K562 (cell line): ENCODE measurements at regions not wholly inside any gene's neighbourhood (a gene's known extent, or its start where the extent isn't known, plus 50 kb on each side); places are given as distances from the start of the nearest gene placed in this dataset.

Experiments
- ATAC-seq: fragments of 200-7000 bp; cut with Tn5 transposase; 3 replicates; pipeline ENCODE4 v1.9.1; 2020; ENCODE audit warnings: moderate library complexity
- BruUV-seq: library from RNA; stranded (reverse); fragments of 400-500 nt; replicated peaks from 2 replicates; lab custom pipeline; 2021; lab: Mats Ljungman, UMichigan
- CTCF ChIA-PET: fragments of 300-600 bp; formaldehyde crosslinking; extraction: SDS; loops from one replicate; lab custom pipeline; 2021; ENCODE audit warnings: low intra/inter-chr PET ratio; lab: Yijun Ruan, JAX
- POLR2A ChIA-PET: fragments of 300-600, 350-650 bp; sonication (Branson Sonifier 250); formaldehyde crosslinking; extraction: SDS; loops from one replicate; lab custom pipeline; 2021; ENCODE audit warnings: antibody characterized with exemption, inconsistent platforms; lab: Yijun Ruan, JAX
- DNase-seq, 4 experiments: peaks; one replicate each; pipeline versions ENCODE4 v3.0.0 to v3.0.0-alpha.2; 2011 to 2018; ENCODE audit warnings: low spot score in 3 of 4, mixed read lengths in 3 of 4; ENCODE audit errors: extremely low read depth in 1 of 4
- FAIRE-seq: peaks from 2 replicates; lab custom pipeline; 2011; peaks lifted over from hg19 to GRCh38; lab: Jason Lieb, UNC
- H2AFZ ChIP-seq: 2 replicates; pipeline ENCODE4 v1.6.0; 2011; ENCODE audit warnings: low read depth, low read length, control low read depth, inconsistent platforms
- H3K27ac ChIP-seq: fragments of 200-600 bp; 3 replicates; pipeline ENCODE4 v1.8.0; 2011; ENCODE audit warnings: low read depth, mild to moderate bottlenecking, control low read depth, inconsistent platforms, low read length, moderate library complexity, mixed read lengths; ENCODE audit errors: extremely low read depth
- H3K27me3 ChIP-seq, 2 experiments: fragments of 300-600 bp in 1 of 2; 2 replicates in 1 of 2; 3 replicates in 1 of 2; pipeline versions ENCODE4 v1.6.0 to v1.8.0; 2011; ENCODE audit warnings: inconsistent platforms in 2 of 2, low read length in 2 of 2, mild to moderate bottlenecking in 1 of 2, mixed read lengths in 1 of 2, moderate library complexity in 1 of 2; ENCODE audit not compliant: control insufficient read depth in 2 of 2, insufficient read depth in 2 of 2
- H3K36me3 ChIP-seq: fragments of 300-600 bp; 3 replicates; pipeline ENCODE4 v1.8.0; 2011; ENCODE audit warnings: mild to moderate bottlenecking, low read length, inconsistent platforms; ENCODE audit not compliant: control insufficient read depth, insufficient read depth
- H3K4me1 ChIP-seq, 2 experiments: fragments of 200-600 bp in 1 of 2; replicated peaks in 1 of 2; 2 replicates in 1 of 2; 3 replicates in 1 of 2; pipeline versions ENCODE4 v1.5.1 to v1.8.0; 2011; ENCODE audit warnings: inconsistent platforms in 2 of 2, low read length in 2 of 2, mild to moderate bottlenecking in 1 of 2, mixed read lengths in 1 of 2, moderate library complexity in 1 of 2; ENCODE audit not compliant: control insufficient read depth in 2 of 2, insufficient read depth in 2 of 2
- H3K4me2 ChIP-seq: 2 replicates; pipeline ENCODE4 v1.6.1; 2011; ENCODE audit warnings: low read length, control low read depth, inconsistent platforms, mixed read lengths; ENCODE audit not compliant: insufficient read depth
- H3K4me3 ChIP-seq: fragments of 200-600 bp; sonication (generic), shearing (Covaris generic); 2 replicates; pipeline ENCODE4 v1.5.1; 2016; ENCODE audit warnings: control low read depth, inconsistent platforms
- H3K79me2 ChIP-seq: fragments of 200-600 bp; 3 replicates; pipeline ENCODE4 v1.8.0; 2011; ENCODE audit warnings: low read length, inconsistent platforms; ENCODE audit not compliant: control insufficient read depth, insufficient read depth
- H3K9ac ChIP-seq, 2 experiments: 2 replicates each; pipeline versions ENCODE4 v1.6.0 to v1.6.1; 2011; ENCODE audit warnings: low read depth in 2 of 2, low read length in 2 of 2, control low read depth in 1 of 2, inconsistent platforms in 1 of 2, mild to moderate bottlenecking in 1 of 2, mixed read lengths in 1 of 2; ENCODE audit not compliant: insufficient read depth in 1 of 2
- H3K9me1 ChIP-seq: one replicate; pipeline ENCODE4 v1.6.0; 2011; ENCODE audit warnings: inconsistent platforms, mild to moderate bottlenecking, low read length, moderate library complexity; ENCODE audit not compliant: control insufficient read depth, insufficient read depth
- H3K9me3 ChIP-seq: replicated peaks from 2 replicates; pipeline ENCODE4 v1.5.1; 2011; ENCODE audit warnings: low read depth, low read length, inconsistent platforms; ENCODE audit not compliant: control insufficient read depth, insufficient read depth
- H4K20me1 ChIP-seq: replicated peaks from 2 replicates; pipeline ENCODE4 v1.6.1; 2011; ENCODE audit warnings: low read length, inconsistent platforms, mixed read lengths; ENCODE audit not compliant: control insufficient read depth, insufficient read depth
- CBFA2T2 ChIP-seq: fragments of 450-650 bp; conservative IDR thresholded peaks from 2 replicates; pipeline ENCODE4 v1.6.1; 2017; ENCODE audit warnings: mild to moderate bottlenecking
- ETV5 ChIP-seq: sonication (generic); formaldehyde crosslinking; IDR thresholded peaks from 2 replicates; pipeline ENCODE4 v1.4.0; 2020; ENCODE audit warnings: low read depth, mild to moderate bottlenecking, missing genetic modification reagents
- HCFC1 ChIP-seq: IDR thresholded peaks from 2 replicates; pipeline ENCODE4 v1.6.1; 2012; ENCODE audit warnings: low read depth, low read length, improper control_type of control experiment
- L3MBTL2 ChIP-seq: fragments of 450-650 bp; IDR thresholded peaks from 2 replicates; pipeline ENCODE4 v1.6.1; 2016; ENCODE audit warnings: mild to moderate bottlenecking, moderate library complexity
- PTTG1 ChIP-seq: fragments of 450-650 bp; IDR thresholded peaks from 2 replicates; pipeline ENCODE4 v1.6.1; 2016; ENCODE audit warnings: low read depth, mild to moderate bottlenecking, missing genetic modification characterization, missing compliant biosample characterization
- RBM17 ChIP-seq: fragments of 200-400 bp; formaldehyde crosslinking; IDR thresholded peaks from 2 replicates; pipeline ENCODE4 v1.6.1; 2017; ENCODE audit warnings: low read depth, mild to moderate bottlenecking, low read length, borderline replicate concordance
- SAFB2 ChIP-seq: fragments of 200-400 bp; formaldehyde crosslinking; IDR thresholded peaks from 2 replicates; pipeline ENCODE4 v1.6.1; 2018; ENCODE audit warnings: borderline replicate concordance, low read length, low read depth, moderate library complexity; ENCODE audit not compliant: severe bottlenecking
- TOE1 ChIP-seq, 2 experiments: fragments of 450-650 bp in 1 of 2; sonication (generic) in 1 of 2; formaldehyde crosslinking in 1 of 2; IDR thresholded peaks; 2 replicates each; pipeline versions ENCODE4 v1.7.1 to v1.8.0; 2016 to 2022; ENCODE audit warnings: borderline replicate concordance in 2 of 2, mild to moderate bottlenecking in 2 of 2, antibody characterized with exemption in 1 of 2, inconsistent platforms in 1 of 2, low read depth in 1 of 2, missing genetic modification reagents in 1 of 2, moderate library complexity in 1 of 2
- XRCC4 ChIP-seq: IDR thresholded peaks from one replicate; pipeline ENCODE4 v1.6.1; 2011; ENCODE audit not compliant: insufficient read depth, insufficient read length; ENCODE audit errors: extremely low read depth
- ZKSCAN3 ChIP-seq: fragments of 250-450 bp; sonication (Bioruptor Pico); IDR thresholded peaks from 2 replicates; pipeline ENCODE4 v1.4.0; 2020
- ZNF384 ChIP-seq: IDR thresholded peaks from 2 replicates; pipeline ENCODE4 v1.6.1; 2012; ENCODE audit warnings: low read depth, low read length, improper control_type of control experiment
- WGBS: fragments of 100-300 bp; shearing (Covaris generic); methylation state at CpG from one replicate; pipeline ENCODE4 v1.1.6; 2016; ENCODE audit warnings: low coverage, mixed read lengths; ENCODE audit not compliant: insufficient coverage; ENCODE audit errors: missing lambda C conversion rate; 5-methylcytosine and 5-hydroxymethylcytosine counted together
- in situ Hi-C: fragments of 300-500 bp; cut with MboI; formaldehyde crosslinking; loops from 4 replicates; pipeline ENCODE4 v1.15.0; 2018; ENCODE audit warnings: inconsistent platforms, mixed read lengths
- intact Hi-C: fragments of 100-400 bp; cut with micrococcal nuclease; formaldehyde crosslinking; loops from 2 replicates; pipeline ENCODE4 v1.14.2; 2022
- TF ChIP-seq, protein P1 (sequence below): fragments of 450-650 bp; IDR thresholded peaks from 2 replicates; pipeline ENCODE4 v1.6.1; 2016; ENCODE audit warnings: mild to moderate bottlenecking, moderate library complexity

DNA sequence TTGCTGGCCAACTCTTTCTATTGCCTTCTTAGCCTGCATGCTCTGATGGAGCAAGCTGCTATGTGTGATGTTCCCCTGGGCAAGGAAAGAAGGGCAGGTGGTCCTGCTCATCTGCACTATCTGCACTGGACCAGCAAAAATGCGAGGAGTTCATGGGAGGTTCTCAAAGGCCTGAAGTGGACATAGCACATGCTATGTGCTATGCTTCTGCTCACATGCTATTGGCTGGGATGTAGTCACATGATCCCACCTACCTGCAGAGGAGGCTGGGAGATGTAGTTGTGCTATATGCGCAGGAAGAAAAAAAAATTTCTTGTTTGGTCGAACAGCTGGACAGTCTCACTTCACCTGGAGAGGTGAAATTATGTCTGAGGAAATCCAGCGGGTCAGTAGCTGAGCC, 587.7 kb downstream of the MATN1 start:
- in situ Hi-C loops = no loop called here
- intact Hi-C loops = no loop called here
- Histone ChIP-seq H3K36me3 (no peaks in the 10 kb centered on the region), H2AFZ (no peak overlapping the region), H3K9ac (no peak overlapping the region), H3K9me1 (no peaks in the 10 kb centered on the region), H3K9me3 (peaks cover 6% of the 10 kb centered on the region; the same call in 1 of the 2 replicates), H4K20me1 (no peaks in the 10 kb centered on the region), H3K4me1 (peaks cover 10 to 13% of the 10 kb centered on the region in 2 experiments; a peak in 3 of 5 replicates), H3K27me3 (peaks cover 4 to 28% of the 10 kb centered on the region in 2 experiments; a peak in 4 of 5 replicates), H3K79me2 (no peaks in the 10 kb centered on the region), H3K4me2 (no peak overlapping the region), H3K4me3 (no peak overlapping the region), H3K27ac (no peak overlapping the region)
- ChIA-PET CTCF (no interaction called here), POLR2A (interaction anchor here (0.6 to 1.5 kb wide), 2 partner anchors 15 to 21 kb away, joined by 3 read pairs; no protein-coding TSS in a partner anchor)
- peak; percentile 78 for ATAC-seq
- DNase-seq = peak; percentile 23 to 65 (median 44)
- BruUV-seq = no TSS peak
- 21% methylated on average over 4 of the region's 4 CpGs for whole genome bisulfite sequencing
- peak; percentile 80 for FAIRE-seq
- peak; percentile 84 for TF ChIP-seq HCFC1
- TF ChIP-seq SAFB2 = no peak
- TF ChIP-seq TOE1 (IDR thresholded peaks at IDR 0.05; ENCODE audit: borderline replicate concordance) = peak; percentile 92
- no peak for TF ChIP-seq TOE1 (CRISPR knock-in tag; IDR thresholded peaks at IDR 0.05; ENCODE audit: borderline replicate concordance, low read depth)
- peak; percentile 78 for TF ChIP-seq ZNF384
- no peak for TF ChIP-seq XRCC4
- TF ChIP-seq L3MBTL2 = peak; percentile 96
- TF ChIP-seq, protein P1, sequence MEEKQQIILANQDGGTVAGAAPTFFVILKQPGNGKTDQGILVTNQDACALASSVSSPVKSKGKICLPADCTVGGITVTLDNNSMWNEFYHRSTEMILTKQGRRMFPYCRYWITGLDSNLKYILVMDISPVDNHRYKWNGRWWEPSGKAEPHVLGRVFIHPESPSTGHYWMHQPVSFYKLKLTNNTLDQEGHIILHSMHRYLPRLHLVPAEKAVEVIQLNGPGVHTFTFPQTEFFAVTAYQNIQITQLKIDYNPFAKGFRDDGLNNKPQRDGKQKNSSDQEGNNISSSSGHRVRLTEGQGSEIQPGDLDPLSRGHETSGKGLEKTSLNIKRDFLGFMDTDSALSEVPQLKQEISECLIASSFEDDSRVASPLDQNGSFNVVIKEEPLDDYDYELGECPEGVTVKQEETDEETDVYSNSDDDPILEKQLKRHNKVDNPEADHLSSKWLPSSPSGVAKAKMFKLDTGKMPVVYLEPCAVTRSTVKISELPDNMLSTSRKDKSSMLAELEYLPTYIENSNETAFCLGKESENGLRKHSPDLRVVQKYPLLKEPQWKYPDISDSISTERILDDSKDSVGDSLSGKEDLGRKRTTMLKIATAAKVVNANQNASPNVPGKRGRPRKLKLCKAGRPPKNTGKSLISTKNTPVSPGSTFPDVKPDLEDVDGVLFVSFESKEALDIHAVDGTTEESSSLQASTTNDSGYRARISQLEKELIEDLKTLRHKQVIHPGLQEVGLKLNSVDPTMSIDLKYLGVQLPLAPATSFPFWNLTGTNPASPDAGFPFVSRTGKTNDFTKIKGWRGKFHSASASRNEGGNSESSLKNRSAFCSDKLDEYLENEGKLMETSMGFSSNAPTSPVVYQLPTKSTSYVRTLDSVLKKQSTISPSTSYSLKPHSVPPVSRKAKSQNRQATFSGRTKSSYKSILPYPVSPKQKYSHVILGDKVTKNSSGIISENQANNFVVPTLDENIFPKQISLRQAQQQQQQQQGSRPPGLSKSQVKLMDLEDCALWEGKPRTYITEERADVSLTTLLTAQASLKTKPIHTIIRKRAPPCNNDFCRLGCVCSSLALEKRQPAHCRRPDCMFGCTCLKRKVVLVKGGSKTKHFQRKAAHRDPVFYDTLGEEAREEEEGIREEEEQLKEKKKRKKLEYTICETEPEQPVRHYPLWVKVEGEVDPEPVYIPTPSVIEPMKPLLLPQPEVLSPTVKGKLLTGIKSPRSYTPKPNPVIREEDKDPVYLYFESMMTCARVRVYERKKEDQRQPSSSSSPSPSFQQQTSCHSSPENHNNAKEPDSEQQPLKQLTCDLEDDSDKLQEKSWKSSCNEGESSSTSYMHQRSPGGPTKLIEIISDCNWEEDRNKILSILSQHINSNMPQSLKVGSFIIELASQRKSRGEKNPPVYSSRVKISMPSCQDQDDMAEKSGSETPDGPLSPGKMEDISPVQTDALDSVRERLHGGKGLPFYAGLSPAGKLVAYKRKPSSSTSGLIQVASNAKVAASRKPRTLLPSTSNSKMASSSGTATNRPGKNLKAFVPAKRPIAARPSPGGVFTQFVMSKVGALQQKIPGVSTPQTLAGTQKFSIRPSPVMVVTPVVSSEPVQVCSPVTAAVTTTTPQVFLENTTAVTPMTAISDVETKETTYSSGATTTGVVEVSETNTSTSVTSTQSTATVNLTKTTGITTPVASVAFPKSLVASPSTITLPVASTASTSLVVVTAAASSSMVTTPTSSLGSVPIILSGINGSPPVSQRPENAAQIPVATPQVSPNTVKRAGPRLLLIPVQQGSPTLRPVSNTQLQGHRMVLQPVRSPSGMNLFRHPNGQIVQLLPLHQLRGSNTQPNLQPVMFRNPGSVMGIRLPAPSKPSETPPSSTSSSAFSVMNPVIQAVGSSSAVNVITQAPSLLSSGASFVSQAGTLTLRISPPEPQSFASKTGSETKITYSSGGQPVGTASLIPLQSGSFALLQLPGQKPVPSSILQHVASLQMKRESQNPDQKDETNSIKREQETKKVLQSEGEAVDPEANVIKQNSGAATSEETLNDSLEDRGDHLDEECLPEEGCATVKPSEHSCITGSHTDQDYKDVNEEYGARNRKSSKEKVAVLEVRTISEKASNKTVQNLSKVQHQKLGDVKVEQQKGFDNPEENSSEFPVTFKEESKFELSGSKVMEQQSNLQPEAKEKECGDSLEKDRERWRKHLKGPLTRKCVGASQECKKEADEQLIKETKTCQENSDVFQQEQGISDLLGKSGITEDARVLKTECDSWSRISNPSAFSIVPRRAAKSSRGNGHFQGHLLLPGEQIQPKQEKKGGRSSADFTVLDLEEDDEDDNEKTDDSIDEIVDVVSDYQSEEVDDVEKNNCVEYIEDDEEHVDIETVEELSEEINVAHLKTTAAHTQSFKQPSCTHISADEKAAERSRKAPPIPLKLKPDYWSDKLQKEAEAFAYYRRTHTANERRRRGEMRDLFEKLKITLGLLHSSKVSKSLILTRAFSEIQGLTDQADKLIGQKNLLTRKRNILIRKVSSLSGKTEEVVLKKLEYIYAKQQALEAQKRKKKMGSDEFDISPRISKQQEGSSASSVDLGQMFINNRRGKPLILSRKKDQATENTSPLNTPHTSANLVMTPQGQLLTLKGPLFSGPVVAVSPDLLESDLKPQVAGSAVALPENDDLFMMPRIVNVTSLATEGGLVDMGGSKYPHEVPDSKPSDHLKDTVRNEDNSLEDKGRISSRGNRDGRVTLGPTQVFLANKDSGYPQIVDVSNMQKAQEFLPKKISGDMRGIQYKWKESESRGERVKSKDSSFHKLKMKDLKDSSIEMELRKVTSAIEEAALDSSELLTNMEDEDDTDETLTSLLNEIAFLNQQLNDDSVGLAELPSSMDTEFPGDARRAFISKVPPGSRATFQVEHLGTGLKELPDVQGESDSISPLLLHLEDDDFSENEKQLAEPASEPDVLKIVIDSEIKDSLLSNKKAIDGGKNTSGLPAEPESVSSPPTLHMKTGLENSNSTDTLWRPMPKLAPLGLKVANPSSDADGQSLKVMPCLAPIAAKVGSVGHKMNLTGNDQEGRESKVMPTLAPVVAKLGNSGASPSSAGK = peak; percentile 88
- TF ChIP-seq ETV5 (CRISPR knock-in tag) = no peak
- TF ChIP-seq RBM17 = no peak
- TF ChIP-seq ZKSCAN3 = no peak
- TF ChIP-seq CBFA2T2 = 0 out of 2 replicates have a peak, but pooled peaks have one; percentile 19
- no peak for TF ChIP-seq PTTG1 (tag)
